Esophagus muscularis mucosa (tissue), 3 donors: ENCODE measurements at regions not wholly inside any gene's neighbourhood (a gene's known extent, or its start where the extent isn't known, plus 50 kb on each side); places are given as distances from the start of the nearest gene placed in this dataset.

ENCODE experiments used
- CTCF ChIP-seq, 3 experiments: fragments of 200-600 bp in 2 of 3; fragments of 450-650 bp in 1 of 3; sonication (generic) in 2 of 3; IDR thresholded peaks; one replicate each; pipeline ENCODE4 v1.5.1; 2017 to 2019; ENCODE audit warnings: antibody characterized with exemption in 3 of 3, mild to moderate bottlenecking in 2 of 3, moderate library complexity in 1 of 3
- POLR2AphosphoS5 ChIP-seq, 2 donors: sonication (generic); formaldehyde crosslinking; IDR thresholded peaks; one replicate each; pipeline ENCODE4 v1.6.1; 2017; ENCODE audit warnings: antibody characterized with exemption in 2 of 2

- no peak for TF ChIP-seq POLR2AphosphoS5 (IDR thresholded peaks at IDR 0.05)
- TF ChIP-seq CTCF (IDR thresholded peaks at IDR 0.05), result no peak
Observed at GRCh38 chr16:35342012-35342411, 1882.6 kb downstream of the TP53TG3F start.
